Lower leg skin (tissue), 3 donors: ENCODE measurements at regions not wholly inside any gene's neighbourhood (a gene's known extent, or its start where the extent isn't known, plus 50 kb on each side); places are given as distances from the start of the nearest gene placed in this dataset.

Experiments
- CTCF ChIP-seq, 3 donors: fragments of 450-650 bp; IDR thresholded peaks; one replicate each; pipeline ENCODE4 v1.5.1; 2016; ENCODE audit warnings: antibody characterized with exemption in 3 of 3, mild to moderate bottlenecking in 3 of 3, moderate library complexity in 2 of 3
- POLR2A ChIP-seq, 2 donors: fragments of 450-650 bp; IDR thresholded peaks; one replicate each; pipeline ENCODE4 v1.6.1; 2016 to 2017; ENCODE audit warnings: antibody characterized with exemption in 2 of 2, mild to moderate bottlenecking in 1 of 2, moderate library complexity in 1 of 2

GRCh38 chr4:167897116-167897515 is 195.2 kb upstream of the ANXA10 start:
- TF ChIP-seq CTCF (IDR thresholded peaks at IDR 0.05) (no peak), POLR2A (IDR thresholded peaks at IDR 0.05) (no peak)
